ENCODE measurements at regions not wholly inside any gene's neighbourhood (a gene's known extent, or its start where the extent isn't known, plus 50 kb on each side); places are given as distances from the start of the nearest gene placed in this dataset.

DNA sequence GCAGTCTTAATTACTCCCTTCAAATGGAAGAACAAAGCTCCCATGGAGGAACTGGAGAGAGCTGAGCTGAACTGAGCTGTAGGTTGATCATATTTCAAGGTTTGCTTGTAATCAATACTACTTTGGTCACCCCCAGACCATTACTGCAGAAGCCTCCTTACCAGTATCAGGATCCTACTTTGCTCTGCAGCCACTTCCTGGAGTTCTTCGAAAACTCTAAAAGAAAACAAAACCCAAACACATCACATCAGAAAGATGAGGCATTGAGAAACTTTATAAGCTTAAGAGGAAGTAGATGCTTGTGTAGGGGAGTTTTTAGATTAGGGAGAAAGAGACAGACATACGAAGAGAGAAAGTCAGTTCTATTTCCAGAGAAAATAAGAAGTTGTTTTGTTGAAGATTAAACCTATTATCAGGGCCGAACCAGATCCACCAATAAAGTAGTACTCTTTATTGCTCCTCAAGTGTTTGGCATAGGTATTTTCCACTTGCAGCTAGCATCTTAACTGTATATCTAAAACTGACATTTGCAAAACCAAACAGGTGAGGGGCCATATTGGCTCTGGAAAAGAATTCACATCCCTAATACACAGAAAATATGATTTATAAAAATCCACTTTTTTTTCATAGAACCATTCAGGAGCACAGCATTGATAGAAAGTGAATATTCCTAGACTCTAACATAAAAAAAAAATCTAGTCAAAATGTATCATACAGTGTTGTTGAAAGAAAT, 166.9 kb upstream of the KLF7 start:
- H3K27me3 ChIP-seq (replicated peaks in 1 of 7), result no peaks in the 10 kb centered on the region
- H3K36me3 ChIP-seq, result no peaks in the 10 kb centered on the region
- WGBS, 5 donors, result 22 to 36% (median 25%) methylated on average over 3 of the region's 3 CpGs
- no peaks in the 10 kb centered on the region for H3K9me3 ChIP-seq
- intact Hi-C loops (cut with DNase I; ENCODE audit: low total_unique reads), result no loop called here
- DNase-seq, result no peak
- no peak overlapping the region for H3K4me3 ChIP-seq
- peaks cover 0 to 64% (median 25%) of the 10 kb centered on the region in 6 donors for H3K4me1 ChIP-seq
- peak overlapping the region in 6 of 8 donors; percentile 4 to 49 (median 26) for H3K27ac ChIP-seq
- TF ChIP-seq POLR2A (IDR thresholded peaks at IDR 0.05) (no peak), POLR2AphosphoS5 (IDR thresholded peaks at IDR 0.05) (no peak)
- TF ChIP-seq, protein P1, sequence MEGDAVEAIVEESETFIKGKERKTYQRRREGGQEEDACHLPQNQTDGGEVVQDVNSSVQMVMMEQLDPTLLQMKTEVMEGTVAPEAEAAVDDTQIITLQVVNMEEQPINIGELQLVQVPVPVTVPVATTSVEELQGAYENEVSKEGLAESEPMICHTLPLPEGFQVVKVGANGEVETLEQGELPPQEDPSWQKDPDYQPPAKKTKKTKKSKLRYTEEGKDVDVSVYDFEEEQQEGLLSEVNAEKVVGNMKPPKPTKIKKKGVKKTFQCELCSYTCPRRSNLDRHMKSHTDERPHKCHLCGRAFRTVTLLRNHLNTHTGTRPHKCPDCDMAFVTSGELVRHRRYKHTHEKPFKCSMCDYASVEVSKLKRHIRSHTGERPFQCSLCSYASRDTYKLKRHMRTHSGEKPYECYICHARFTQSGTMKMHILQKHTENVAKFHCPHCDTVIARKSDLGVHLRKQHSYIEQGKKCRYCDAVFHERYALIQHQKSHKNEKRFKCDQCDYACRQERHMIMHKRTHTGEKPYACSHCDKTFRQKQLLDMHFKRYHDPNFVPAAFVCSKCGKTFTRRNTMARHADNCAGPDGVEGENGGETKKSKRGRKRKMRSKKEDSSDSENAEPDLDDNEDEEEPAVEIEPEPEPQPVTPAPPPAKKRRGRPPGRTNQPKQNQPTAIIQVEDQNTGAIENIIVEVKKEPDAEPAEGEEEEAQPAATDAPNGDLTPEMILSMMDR (IDR thresholded peaks at IDR 0.05 in 8 of 11, conservative IDR thresholded peaks at IDR 0.05 in 3 of 11), result no peak

DNA sequence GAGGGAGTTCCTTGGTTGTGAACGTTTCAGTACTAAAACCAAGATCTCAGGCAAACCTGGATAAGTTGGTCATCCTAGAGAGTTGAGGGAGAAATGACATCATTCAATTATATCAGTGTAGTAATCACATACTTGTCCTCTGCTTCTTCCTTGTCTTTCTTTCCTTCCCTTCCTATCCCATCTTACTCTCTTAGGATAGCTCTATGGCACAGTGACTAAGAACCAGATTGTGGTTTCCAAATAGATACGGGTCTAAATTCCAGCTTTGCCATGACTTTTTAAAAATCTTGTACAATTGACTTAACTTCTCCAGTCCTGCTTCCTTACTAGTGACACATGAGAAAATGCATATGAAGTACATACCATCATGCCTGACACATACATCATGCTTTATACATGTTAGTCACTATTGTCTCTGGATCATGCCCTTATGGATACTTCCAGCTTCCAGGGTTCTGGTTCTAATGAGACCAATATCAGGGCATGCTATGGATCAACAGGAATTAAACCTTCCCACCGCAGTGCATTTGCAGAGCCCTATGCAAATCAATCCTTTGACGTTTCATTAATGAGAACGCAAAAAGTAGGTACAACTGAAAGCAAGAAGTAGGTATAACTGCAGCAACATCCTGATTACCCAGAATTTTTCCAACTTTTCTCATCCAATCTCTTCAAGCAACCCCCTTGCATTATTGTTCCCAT, 168.0 kb upstream of the KLF7 start:
- H3K36me3 ChIP-seq, result no peaks in the 10 kb centered on the region
- no peaks in the 10 kb centered on the region for H3K27me3 ChIP-seq (replicated peaks in 1 of 7)
- intact Hi-C loops (cut with DNase I; ENCODE audit: low total_unique reads), result no loop called here
- H3K4me1 ChIP-seq, result peaks cover 0 to 65% (median 25%) of the 10 kb centered on the region in 6 donors
- no peak for TF ChIP-seq POLR2AphosphoS5 (IDR thresholded peaks at IDR 0.05)
- TF ChIP-seq, protein P1 (IDR thresholded peaks at IDR 0.05 in 8 of 11, conservative IDR thresholded peaks at IDR 0.05 in 3 of 11), result no peak
- TF ChIP-seq POLR2A (IDR thresholded peaks at IDR 0.05), result no peak
- H3K9me3 ChIP-seq, result no peaks in the 10 kb centered on the region
- peak overlapping the region in 7 of 8 donors; percentile 76 to 84 (median 80) for H3K27ac ChIP-seq
- no peak for DNase-seq
- peak overlapping the region in 1 of 8 donors; percentile 24 for H3K4me3 ChIP-seq
- WGBS, 5 donors, result 80 to 88% (median 88%) methylated on average over 5 of the region's 5 CpGs

DNA sequence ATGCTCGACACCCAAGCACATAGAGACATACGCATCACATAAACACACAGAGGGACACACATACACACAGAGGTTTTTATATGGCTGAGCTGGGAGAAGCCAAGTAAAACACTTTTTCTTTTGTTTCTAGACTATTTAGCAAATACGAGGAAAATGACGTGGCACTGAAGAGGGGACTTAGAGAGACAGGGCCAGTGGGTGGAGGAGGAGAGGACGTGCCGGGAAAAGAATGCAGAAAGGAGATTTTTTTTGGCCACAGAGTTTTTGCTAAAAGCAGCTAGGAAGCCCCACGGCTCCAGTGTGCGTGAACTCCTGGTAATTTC, 168.5 kb upstream of the KLF7 start:
- Histone ChIP-seq H3K36me3 (no peaks in the 10 kb centered on the region), H3K27me3 (replicated peaks in 1 of 7) (no peaks in the 10 kb centered on the region), H3K4me3 (peak overlapping the region in 4 of 8 donors; percentile 3 to 24 (median 19)), H3K9me3 (no peaks in the 10 kb centered on the region), H3K27ac (peak overlapping the region; percentile 60 to 84 (median 78)), H3K4me1 (peaks cover 0 to 61% (median 25%) of the 10 kb centered on the region in 6 donors)
- TF ChIP-seq, protein P1 (IDR thresholded peaks at IDR 0.05 in 8 of 11, conservative IDR thresholded peaks at IDR 0.05 in 3 of 11), result no peak
- TF ChIP-seq POLR2AphosphoS5 (IDR thresholded peaks at IDR 0.05), result no peak
- TF ChIP-seq POLR2A (IDR thresholded peaks at IDR 0.05), result no peak
- no peak for DNase-seq
- intact Hi-C loops (cut with DNase I; ENCODE audit: low total_unique reads), result no loop called here
- WGBS, 5 donors, result 42 to 73% (median 60%) methylated on average over 8 of the region's 8 CpGs
